ENCODE measurements at regions not wholly inside any gene's neighbourhood (a gene's known extent, or its start where the extent isn't known, plus 50 kb on each side); places are given as distances from the start of the nearest gene placed in this dataset.
A peak's percentile ranks its signal among the peaks of the same experiment; 100 is the strongest.

- DNase-seq, result no peak
- intact Hi-C loops (cut with DNase I), result no loop called here
Observed at GRCh38 chr4:108355186-108355901, 186.6 kb upstream of the LEF1 start.

DNA sequence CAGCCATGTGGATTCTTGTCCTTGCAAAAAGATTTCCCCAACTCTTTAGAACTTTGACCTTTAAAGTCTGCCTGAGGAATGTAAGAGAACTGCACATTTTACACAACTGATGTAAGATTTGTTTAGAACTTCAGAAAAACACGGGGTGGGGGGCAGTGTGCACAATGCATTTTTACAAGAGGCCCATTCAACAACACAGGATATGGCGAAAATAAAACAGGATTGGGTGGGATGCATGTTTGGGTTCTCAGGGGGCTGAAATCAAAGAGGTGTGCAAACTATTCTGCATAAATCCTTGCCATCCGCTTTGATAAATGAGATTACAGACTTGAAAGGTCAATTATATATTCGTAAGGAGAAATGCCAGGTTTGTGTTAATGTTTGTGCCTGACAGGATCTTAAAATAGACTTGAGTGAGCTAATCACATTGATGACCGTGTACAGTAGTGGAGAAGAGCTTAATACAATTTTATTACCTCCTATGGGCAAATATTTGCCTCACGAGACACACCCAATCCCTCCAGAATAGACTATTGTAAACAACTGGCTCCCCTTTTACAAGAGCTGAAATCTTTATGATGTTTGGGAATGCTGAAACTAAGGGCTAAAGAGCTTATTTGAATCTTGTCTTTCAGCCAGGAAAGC lies 184.1 kb upstream of the LEF1 start:
- no peak for DNase-seq
- intact Hi-C loops (cut with DNase I), result no loop called here

DNA sequence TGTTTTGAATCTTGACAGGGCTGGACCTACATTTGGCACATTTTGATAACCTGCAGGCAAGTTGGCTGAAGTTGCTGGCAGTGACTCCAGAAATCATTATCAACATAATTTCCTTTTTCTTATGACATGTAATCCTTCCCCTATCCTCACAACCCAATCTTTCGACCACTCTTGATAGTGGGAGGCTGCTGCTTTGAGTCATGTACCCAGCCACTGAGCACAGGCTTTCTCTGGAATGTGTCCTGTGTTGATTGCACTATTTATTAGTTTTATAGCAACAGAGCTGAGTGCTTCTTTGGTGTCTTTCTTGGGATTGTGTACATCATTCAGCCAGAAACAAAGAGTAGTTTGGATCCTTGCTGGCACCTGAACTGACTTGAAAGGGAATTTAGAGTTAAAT lies 183.1 kb upstream of the LEF1 start:
- intact Hi-C loops (cut with DNase I), result no loop called here

DNA sequence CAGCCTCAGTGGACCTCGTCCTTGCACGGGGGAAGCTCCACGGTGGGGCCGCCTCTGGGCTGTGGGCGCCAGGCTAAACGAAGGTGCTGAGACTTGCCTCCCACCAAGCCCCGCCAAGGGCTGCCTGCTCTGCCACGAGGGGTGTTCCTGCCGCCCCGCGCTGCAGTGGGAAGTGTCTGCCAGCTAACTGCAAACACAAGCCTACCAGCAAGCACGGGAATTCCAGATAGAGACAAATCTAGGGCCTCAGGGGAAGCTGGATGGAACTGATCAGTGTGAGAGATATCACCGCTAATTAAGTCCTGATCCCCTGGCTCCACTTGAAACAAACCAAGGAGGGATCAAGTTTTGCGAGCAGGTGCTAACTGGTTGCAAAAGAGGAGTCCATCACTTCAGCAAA lies 181.6 kb upstream of the LEF1 start:
- no peak for DNase-seq
- intact Hi-C loops (cut with DNase I), result no loop called here

More for the DNA sequence above, 183.1 kb upstream of the LEF1 start:
- DNase-seq, result no peak

DNA sequence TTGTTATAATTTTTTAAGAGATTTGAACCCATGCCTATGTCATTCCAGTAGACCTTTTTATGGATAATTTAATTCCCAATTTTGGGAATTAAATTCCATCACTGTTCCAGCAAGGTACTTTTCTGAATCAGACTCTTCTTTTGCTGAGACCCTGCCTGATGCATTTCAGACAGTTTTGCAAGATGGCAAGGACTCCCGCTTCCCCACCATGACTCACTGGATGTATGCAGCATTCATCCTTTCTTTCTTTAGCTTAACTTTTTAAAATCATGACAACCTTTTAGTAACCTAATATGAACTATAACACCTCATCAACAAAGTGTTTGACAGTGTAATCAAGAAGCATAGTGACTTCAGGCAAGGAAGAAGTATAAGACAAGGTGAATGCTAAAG lies 178.1 kb upstream of the LEF1 start:
- no peak for DNase-seq
- intact Hi-C loops (cut with DNase I), result no loop called here

GRCh38 chr4:108345862-108346817 lies 177.4 kb upstream of the LEF1 start:
- DNase-seq, result no peak
- intact Hi-C loops (cut with DNase I), result no loop called here

- DNase-seq, result no peak
- intact Hi-C loops (cut with DNase I), result no loop called here
Observed at GRCh38 chr4:108342325-108342970, 173.7 kb upstream of the LEF1 start.

DNA sequence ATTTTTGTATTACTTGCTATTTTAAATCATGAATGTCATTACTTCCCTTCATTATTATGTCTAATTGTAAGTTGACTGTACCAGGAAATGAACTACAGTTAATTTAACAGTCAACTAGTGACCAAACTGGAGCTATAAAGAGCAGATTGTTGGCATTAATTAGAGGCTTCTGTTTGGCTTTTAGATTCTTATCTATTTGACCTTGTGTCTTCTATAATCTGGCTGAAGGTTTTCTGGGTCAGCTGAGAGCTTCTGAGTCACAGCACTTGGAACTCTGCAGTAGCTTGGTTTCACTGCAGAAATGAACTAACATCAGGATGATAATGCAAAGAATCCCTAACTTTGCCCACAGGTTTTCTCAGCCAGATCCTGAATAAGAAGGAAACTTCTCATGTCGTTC lies 169.2 kb upstream of the LEF1 start:
- intact Hi-C loops (cut with DNase I), result no loop called here
- DNase-seq, result no peak

DNA sequence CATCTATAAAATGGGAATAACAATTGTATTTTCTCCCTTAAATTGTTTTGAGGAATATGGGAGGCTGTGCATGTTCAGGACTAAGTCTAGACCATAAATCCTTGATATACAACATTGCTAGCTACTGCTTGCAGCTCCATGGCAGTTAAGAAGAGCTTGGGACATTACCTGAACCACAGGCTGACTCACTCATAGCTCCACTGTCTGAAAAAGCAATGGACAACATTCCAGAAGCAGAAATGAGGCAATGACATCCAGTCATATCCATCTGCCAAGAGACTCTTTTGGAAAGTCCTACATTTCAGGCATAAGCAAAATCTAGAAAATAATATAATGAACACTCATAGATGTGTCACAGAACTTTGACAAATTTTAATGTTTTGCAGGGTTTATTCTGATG lies 167.3 kb upstream of the LEF1 start:
- intact Hi-C loops (cut with DNase I), result no loop called here
- DNase-seq, result no peak

GRCh38 chr4:108335081-108335480 lies 166.3 kb upstream of the LEF1 start:
- intact Hi-C loops (cut with DNase I), result no loop called here
- DNase-seq, result no peak

DNA sequence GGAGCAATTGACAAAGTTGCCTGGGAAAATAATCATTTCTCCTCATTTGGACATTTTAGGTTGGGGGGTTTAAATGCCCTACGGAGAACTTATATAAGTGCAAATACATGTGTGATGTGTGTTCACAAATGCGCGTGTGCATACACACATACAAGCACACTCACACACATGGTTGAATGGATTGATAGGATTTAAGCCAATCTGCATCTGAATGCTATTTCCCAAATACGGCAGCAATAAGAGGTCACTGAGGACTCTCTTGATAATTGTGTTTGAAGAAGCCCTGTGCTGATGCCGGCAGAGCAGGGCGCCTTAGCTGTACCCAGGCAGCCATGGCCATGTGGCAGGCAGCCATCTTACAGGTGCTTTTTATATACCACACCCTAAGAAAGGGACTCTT lies 165.3 kb upstream of the LEF1 start:
- DNase-seq, result peak in 1 of 42 donors; percentile 12
- intact Hi-C loops (cut with DNase I), result no loop called here

GRCh38 chr4:108333353-108333942 lies 164.7 kb upstream of the LEF1 start:
- DNase-seq, result peak; percentile 12 to 78 (median 52)
- intact Hi-C loops (cut with DNase I), result no loop called here

DNA sequence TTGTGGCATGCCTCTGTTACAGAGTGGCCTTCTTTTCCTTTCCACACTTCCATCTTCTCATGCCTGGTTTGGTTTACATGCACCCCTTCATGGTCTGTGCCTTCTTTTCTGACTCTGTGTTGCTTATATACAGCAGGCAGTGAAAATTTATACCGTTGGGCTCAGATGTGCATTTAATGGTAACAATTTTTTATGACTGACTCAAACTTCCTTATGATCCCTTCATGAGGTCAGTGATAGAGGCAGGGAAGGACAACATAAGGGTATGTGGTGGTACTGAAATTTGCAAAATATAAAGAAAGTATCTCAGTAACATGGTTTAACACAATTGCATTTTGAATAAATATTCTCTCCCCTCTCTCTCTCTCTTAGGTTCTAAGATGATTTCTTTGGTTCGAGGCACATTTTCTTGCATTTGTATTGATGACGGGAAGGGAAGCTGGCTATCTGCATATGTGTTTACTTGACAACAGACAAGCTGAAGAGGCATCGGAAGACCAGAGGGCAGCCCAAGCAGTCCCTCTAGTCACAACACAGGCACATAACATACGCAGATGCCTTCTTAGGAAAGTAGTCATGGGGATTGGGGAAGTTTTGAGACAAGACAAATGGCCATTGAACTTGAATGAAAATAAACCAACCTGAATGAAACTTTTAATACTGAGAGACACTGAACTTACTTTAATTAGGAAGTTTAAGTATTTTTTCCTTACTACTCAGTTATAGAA lies 163.3 kb upstream of the LEF1 start:
- DNase-seq, result no peak
- intact Hi-C loops (cut with DNase I), result no loop called here

GRCh38 chr4:108328383-108328732 lies 159.6 kb upstream of the LEF1 start:
- intact Hi-C loops (cut with DNase I), result no loop called here

DNA sequence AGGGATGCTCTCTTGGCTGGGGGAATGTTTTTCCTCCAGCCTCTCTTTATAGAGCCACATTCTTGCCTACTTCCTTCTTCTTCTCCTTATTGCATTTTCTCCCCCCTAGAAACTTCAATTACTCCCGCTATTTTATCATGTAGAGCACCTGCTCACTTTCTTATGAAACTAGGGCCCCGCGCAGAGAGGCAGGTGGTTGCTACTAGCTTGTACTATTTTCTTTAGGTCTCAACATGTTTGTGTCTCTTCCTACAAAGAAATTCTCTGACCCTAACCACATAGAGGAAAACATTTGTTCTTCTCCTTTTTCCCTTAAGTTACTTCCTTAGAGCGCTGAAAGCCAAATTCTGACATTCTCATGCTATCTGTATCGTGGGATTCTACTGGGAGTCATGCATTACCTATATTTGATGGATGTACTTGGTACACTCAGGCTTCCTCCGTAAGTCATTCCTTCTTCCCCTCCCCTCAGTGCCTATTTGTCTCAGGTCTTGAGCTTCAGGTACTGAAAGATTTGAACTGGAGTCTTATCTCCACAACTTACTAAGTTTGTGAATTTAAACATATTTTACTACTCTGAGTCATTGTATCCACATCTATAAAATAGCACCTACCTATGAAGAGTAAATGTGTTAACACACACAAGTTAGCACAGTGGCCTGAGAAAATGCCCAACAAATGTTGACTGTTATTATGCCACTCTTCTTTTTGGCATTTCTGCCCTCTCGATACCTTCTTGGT lies 159.1 kb upstream of the LEF1 start:
- intact Hi-C loops (cut with DNase I), result no loop called here
- no peak for DNase-seq

More at GRCh38 chr4:108328383-108328732, 159.6 kb upstream of the LEF1 start:
- DNase-seq, result no peak

DNA sequence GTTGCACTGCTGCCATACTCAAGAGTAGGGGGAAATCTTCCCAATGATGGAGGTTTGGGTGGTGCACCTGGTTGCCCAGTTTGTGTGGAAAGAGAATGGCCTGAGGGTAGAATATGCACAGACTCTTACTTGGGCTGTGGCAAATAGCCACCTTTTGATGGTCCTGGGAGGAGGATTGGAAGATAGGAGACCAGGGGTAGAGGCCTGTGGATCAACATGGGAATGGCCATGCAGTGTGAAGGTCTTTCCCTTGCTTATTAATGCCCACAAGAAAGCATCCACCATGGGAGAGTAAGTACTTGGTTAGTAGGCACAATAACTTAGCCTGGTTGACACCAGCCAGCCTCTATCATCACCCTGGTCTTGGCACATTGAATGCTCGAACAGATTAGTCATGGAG lies 156.8 kb upstream of the LEF1 start:
- no peak for DNase-seq
- intact Hi-C loops (cut with DNase I), result no loop called here

GRCh38 chr4:108324450-108324849 lies 155.7 kb upstream of the LEF1 start:
- no peak for DNase-seq
- intact Hi-C loops (cut with DNase I), result no loop called here

DNA sequence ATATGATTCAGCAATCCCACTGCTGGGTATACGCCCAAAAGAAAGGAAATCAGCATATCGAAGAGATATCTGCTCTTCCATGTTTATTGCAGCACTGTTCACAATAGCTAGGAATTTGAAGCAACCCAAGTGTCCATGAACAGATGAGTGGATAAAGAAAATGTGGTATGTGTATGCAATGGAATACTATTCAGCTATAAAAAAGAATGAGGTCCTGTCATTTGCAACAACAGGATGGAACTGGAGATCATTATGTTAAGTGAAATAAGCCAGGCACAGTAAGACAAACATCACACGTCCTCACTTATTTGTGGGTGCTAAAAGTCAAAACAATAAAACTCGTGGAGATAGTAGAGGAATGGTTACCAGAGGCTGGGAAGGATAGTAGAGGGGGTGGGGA lies 153.8 kb upstream of the LEF1 start:
- DNase-seq, result no peak
- intact Hi-C loops (cut with DNase I), result no loop called here
